ENCODE measurements at regions not wholly inside any gene's neighbourhood (a gene's known extent, or its start where the extent isn't known, plus 50 kb on each side); places are given as distances from the start of the nearest gene placed in this dataset.
"Not testable (repeated sequence)": the region's sequence is repeated elsewhere in the genome, so short reads cannot be mapped to it uniquely, and the experiment has no call there.

- H3K27ac Mint-ChIP-seq (ENCODE audit: unreplicated experiment): no peak overlapping the region
- DNase-seq (ENCODE audit: low spot score): no peak
- H3K27me3 Mint-ChIP-seq (ENCODE audit: low read depth): peaks cover 3% of the 10 kb centered on the region
- TF ChIP-seq CTCF (IDR thresholded peaks at IDR 0.05): no peak
- no peaks in the 10 kb centered on the region for H3K36me3 Mint-ChIP-seq (ENCODE audit: low read depth)
- no peak overlapping the region for H3K4me3 Mint-ChIP-seq (ENCODE audit: unreplicated experiment)
- no peaks in the 10 kb centered on the region for H3K4me1 Mint-ChIP-seq (ENCODE audit: low read depth)
- peaks cover 27% of the 10 kb centered on the region for H3K9me3 Mint-ChIP-seq (ENCODE audit: low read depth)
These were observed 144.4 kb downstream of the LIG4 start for GRCh38 chr13:108070925-108071324.

- Mint-ChIP-seq H3K4me1 (ENCODE audit: low read depth) (no peaks in the 10 kb centered on the region), H3K9me3 (ENCODE audit: low read depth) (peaks cover 24% of the 10 kb centered on the region), H3K36me3 (ENCODE audit: low read depth) (no peaks in the 10 kb centered on the region), H3K27me3 (ENCODE audit: low read depth) (peaks cover 3% of the 10 kb centered on the region), H3K4me3 (ENCODE audit: unreplicated experiment) (no peak overlapping the region), H3K27ac (ENCODE audit: unreplicated experiment) (no peak overlapping the region)
- TF ChIP-seq CTCF (IDR thresholded peaks at IDR 0.05): no peak
- DNase-seq (ENCODE audit: low spot score): no peak
These were observed 144.8 kb downstream of the LIG4 start for GRCh38 chr13:108070491-108070890.

- Mint-ChIP-seq H3K9me3 (ENCODE audit: low read depth) (peaks cover 23% of the 10 kb centered on the region), H3K27ac (ENCODE audit: unreplicated experiment) (no peak overlapping the region), H3K36me3 (ENCODE audit: low read depth) (no peaks in the 10 kb centered on the region), H3K4me1 (ENCODE audit: low read depth) (no peaks in the 10 kb centered on the region), H3K4me3 (ENCODE audit: unreplicated experiment) (no peak overlapping the region), H3K27me3 (ENCODE audit: low read depth) (peaks cover 3% of the 10 kb centered on the region)
- DNase-seq (ENCODE audit: low spot score): no peak
- no peak for TF ChIP-seq CTCF (IDR thresholded peaks at IDR 0.05)
These were observed 145.7 kb downstream of the LIG4 start for GRCh38 chr13:108069521-108070210.

- not testable (repeated sequence) for H3K36me3 Mint-ChIP-seq (ENCODE audit: low read depth); DNase-seq (ENCODE audit: low spot score); H3K27me3 Mint-ChIP-seq (ENCODE audit: low read depth); H3K27ac Mint-ChIP-seq (ENCODE audit: unreplicated experiment); H3K4me3 Mint-ChIP-seq (ENCODE audit: unreplicated experiment); H3K4me1 Mint-ChIP-seq (ENCODE audit: low read depth)
- peaks cover 17% of the 10 kb centered on the region for H3K9me3 Mint-ChIP-seq (ENCODE audit: low read depth)
These were observed 151.0 kb downstream of the LIG4 start for GRCh38 chr13:108064372-108064771.

- no peak for DNase-seq (ENCODE audit: low spot score)
- no peaks in the 10 kb centered on the region for H3K4me1 Mint-ChIP-seq (ENCODE audit: low read depth)
- no peak for TF ChIP-seq CTCF (IDR thresholded peaks at IDR 0.05)
- H3K27ac Mint-ChIP-seq (ENCODE audit: unreplicated experiment): no peak overlapping the region
- peaks cover 6% of the 10 kb centered on the region for H3K9me3 Mint-ChIP-seq (ENCODE audit: low read depth)
- H3K27me3 Mint-ChIP-seq (ENCODE audit: low read depth): peaks cover 1% of the 10 kb centered on the region
- no peak overlapping the region for H3K4me3 Mint-ChIP-seq (ENCODE audit: unreplicated experiment)
- H3K36me3 Mint-ChIP-seq (ENCODE audit: low read depth): no peaks in the 10 kb centered on the region
These were observed 155.2 kb downstream of the LIG4 start for GRCh38 chr13:108060111-108060510.

- no peaks in the 10 kb centered on the region for H3K27me3 Mint-ChIP-seq (ENCODE audit: low read depth)
- no peak overlapping the region for H3K27ac Mint-ChIP-seq (ENCODE audit: unreplicated experiment)
- H3K4me1 Mint-ChIP-seq (ENCODE audit: low read depth): no peaks in the 10 kb centered on the region
- H3K4me3 Mint-ChIP-seq (ENCODE audit: unreplicated experiment): no peak overlapping the region
- H3K9me3 Mint-ChIP-seq (ENCODE audit: low read depth): peaks cover 4% of the 10 kb centered on the region
- H3K36me3 Mint-ChIP-seq (ENCODE audit: low read depth): no peaks in the 10 kb centered on the region
- no peak for DNase-seq (ENCODE audit: low spot score)
- no peak for TF ChIP-seq CTCF (IDR thresholded peaks at IDR 0.05)
These were observed 159.1 kb downstream of the LIG4 start for GRCh38 chr13:108056278-108056677.

All from chondrocyte (in vitro differentiated cells).